ENCODE measurements at regions not wholly inside any gene's neighbourhood (a gene's known extent, or its start where the extent isn't known, plus 50 kb on each side); places are given as distances from the start of the nearest gene placed in this dataset.

DNA sequence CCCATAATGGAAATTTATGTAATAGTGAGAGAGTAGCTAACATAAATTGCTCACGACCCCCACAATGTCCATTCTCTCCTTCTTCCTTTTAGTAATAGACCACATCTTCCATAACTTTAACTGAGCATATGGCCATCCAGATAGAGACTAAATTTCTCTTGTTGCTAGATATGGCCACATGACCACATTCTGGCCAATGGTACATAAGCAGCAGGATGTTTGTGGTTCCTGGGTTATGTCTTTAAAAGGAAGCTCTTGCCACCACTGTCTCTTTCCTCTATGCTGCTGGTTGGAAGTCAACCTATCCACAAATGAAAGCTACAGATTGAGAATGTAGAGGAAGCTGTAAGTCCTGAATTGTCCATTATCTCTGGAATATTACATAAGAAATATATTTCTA is 59.7 kb upstream of the NPHP3 start:
- no peaks in the 10 kb centered on the region for H4K20me1 ChIP-seq (ENCODE audit: insufficient read depth, low read length, poor library complexity, severe bottlenecking)
- H2AFZ ChIP-seq (ENCODE audit: low read length) = no peak overlapping the region
- H3K4me2 ChIP-seq (ENCODE audit: low read depth, low read length, poor library complexity, severe bottlenecking) = no peak overlapping the region
- H3K9me2 ChIP-seq (replicated peaks; ENCODE audit: low read depth, low read length) = no peaks in the 10 kb centered on the region
- H3K27me3 ChIP-seq (ENCODE audit: insufficient read depth, low read length, poor library complexity, severe bottlenecking) = no peaks in the 10 kb centered on the region
- no peak overlapping the region for H3K9ac ChIP-seq (ENCODE audit: low read depth, low read length, poor library complexity, severe bottlenecking)
- no peaks in the 10 kb centered on the region for H3K36me3 ChIP-seq (ENCODE audit: insufficient read depth, low read length)
- no peaks in the 10 kb centered on the region for H3K79me2 ChIP-seq (ENCODE audit: insufficient read depth, low read length)
- no peak for TF ChIP-seq EZH2phosphoT487 (IDR thresholded peaks at IDR 0.05; ENCODE audit: borderline replicate concordance)
- TF ChIP-seq, protein P1, sequence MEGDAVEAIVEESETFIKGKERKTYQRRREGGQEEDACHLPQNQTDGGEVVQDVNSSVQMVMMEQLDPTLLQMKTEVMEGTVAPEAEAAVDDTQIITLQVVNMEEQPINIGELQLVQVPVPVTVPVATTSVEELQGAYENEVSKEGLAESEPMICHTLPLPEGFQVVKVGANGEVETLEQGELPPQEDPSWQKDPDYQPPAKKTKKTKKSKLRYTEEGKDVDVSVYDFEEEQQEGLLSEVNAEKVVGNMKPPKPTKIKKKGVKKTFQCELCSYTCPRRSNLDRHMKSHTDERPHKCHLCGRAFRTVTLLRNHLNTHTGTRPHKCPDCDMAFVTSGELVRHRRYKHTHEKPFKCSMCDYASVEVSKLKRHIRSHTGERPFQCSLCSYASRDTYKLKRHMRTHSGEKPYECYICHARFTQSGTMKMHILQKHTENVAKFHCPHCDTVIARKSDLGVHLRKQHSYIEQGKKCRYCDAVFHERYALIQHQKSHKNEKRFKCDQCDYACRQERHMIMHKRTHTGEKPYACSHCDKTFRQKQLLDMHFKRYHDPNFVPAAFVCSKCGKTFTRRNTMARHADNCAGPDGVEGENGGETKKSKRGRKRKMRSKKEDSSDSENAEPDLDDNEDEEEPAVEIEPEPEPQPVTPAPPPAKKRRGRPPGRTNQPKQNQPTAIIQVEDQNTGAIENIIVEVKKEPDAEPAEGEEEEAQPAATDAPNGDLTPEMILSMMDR (conservative IDR thresholded peaks at IDR 0.05; ENCODE audit: low read length) = no peak
- H3K9me3 ChIP-seq (ENCODE audit: insufficient read depth, low read depth, low read length) = no peaks in the 10 kb centered on the region
- no peaks in the 10 kb centered on the region for H3F3A ChIP-seq (ENCODE audit: low read depth)
- H3K4me3 ChIP-seq (ENCODE audit: low read length, poor library complexity, severe bottlenecking) = no peak overlapping the region
- H3K4me1 ChIP-seq (ENCODE audit: insufficient read depth, low read length, poor library complexity, severe bottlenecking) = peaks cover 7% of the 10 kb centered on the region

DNA sequence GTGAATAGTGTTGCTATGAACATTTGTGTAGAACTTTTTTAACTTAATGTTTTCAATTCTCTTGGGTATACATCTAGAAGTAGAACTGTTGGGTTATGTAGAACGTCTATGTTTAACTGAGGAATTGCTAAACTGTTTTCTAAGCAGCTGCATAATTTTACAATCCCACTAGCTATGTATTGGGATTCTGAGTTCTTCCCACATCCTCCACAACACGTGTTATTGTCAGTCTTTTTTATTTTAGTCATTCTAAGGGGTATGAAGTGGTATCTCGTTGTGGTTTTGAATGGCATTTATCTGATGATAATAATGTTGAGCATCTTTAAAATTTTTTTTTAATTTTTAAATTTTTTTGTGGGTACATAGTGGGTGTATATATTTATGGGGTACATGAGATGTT is 55.0 kb upstream of the NPHP3 start:
- H3K9me3 ChIP-seq (ENCODE audit: insufficient read depth, low read depth, low read length) = no peaks in the 10 kb centered on the region

DNA sequence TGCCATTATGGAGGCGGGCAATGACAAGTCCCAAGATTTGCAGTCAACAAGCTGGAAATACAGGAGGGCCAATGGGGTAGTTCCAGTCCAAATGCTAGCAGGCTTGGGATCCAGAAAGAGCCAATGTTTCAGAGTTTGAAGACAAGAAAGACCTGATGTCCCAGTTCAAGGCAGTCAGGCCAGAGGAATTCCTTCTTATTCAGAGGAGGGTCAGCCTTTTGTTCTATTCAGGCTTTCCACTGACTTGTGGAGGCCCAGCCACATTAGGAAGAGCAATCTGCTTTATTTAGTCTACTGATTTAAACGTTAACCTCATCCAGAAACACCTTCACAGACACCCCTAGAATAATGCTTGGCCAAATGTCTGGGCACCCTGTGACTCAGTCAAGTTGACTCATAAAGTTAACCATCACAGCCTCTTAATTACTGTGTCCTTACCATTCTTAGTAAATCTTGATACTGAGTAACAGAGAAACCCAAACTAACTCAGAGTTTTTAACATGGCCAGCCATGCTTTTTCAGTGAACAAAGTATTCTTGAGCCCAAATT is 50.9 kb upstream of the NPHP3 start:
- TF ChIP-seq, protein P1 (conservative IDR thresholded peaks at IDR 0.05; ENCODE audit: low read length) = no peak
- no peak for TF ChIP-seq EZH2phosphoT487 (IDR thresholded peaks at IDR 0.05; ENCODE audit: borderline replicate concordance)
- H3K4me3 ChIP-seq (ENCODE audit: low read length, poor library complexity, severe bottlenecking) = no peak overlapping the region

More for the DNA sequence above, 55.0 kb upstream of the NPHP3 start:
- no peak overlapping the region for H2AFZ ChIP-seq (ENCODE audit: low read length)
- no peaks in the 10 kb centered on the region for H3K36me3 ChIP-seq (ENCODE audit: insufficient read depth, low read length)
- no peaks in the 10 kb centered on the region for H3K4me1 ChIP-seq (ENCODE audit: insufficient read depth, low read length, poor library complexity, severe bottlenecking)
- no peaks in the 10 kb centered on the region for H3F3A ChIP-seq (ENCODE audit: low read depth)
- H3K79me2 ChIP-seq (ENCODE audit: insufficient read depth, low read length) = no peaks in the 10 kb centered on the region
- no peak overlapping the region for H3K4me2 ChIP-seq (ENCODE audit: low read depth, low read length, poor library complexity, severe bottlenecking)
- H3K27me3 ChIP-seq (ENCODE audit: insufficient read depth, low read length, poor library complexity, severe bottlenecking) = no peaks in the 10 kb centered on the region
- no peak overlapping the region for H3K9ac ChIP-seq (ENCODE audit: low read depth, low read length, poor library complexity, severe bottlenecking)
- H4K20me1 ChIP-seq (ENCODE audit: insufficient read depth, low read length, poor library complexity, severe bottlenecking) = no peaks in the 10 kb centered on the region
- H3K4me3 ChIP-seq (ENCODE audit: low read length, poor library complexity, severe bottlenecking) = no peak overlapping the region
- H3K9me2 ChIP-seq (replicated peaks; ENCODE audit: low read depth, low read length) = no peaks in the 10 kb centered on the region
- TF ChIP-seq, protein P1 (conservative IDR thresholded peaks at IDR 0.05; ENCODE audit: low read length) = no peak
- TF ChIP-seq EZH2phosphoT487 (IDR thresholded peaks at IDR 0.05; ENCODE audit: borderline replicate concordance) = no peak

More for the DNA sequence above, 50.9 kb upstream of the NPHP3 start:
- Histone ChIP-seq H3K4me2 (ENCODE audit: low read depth, low read length, poor library complexity, severe bottlenecking) (no peak overlapping the region), H2AFZ (ENCODE audit: low read length) (no peak overlapping the region), H3F3A (ENCODE audit: low read depth) (no peaks in the 10 kb centered on the region), H3K9me3 (ENCODE audit: insufficient read depth, low read depth, low read length) (no peaks in the 10 kb centered on the region), H3K79me2 (ENCODE audit: insufficient read depth, low read length) (no peaks in the 10 kb centered on the region), H3K27me3 (ENCODE audit: insufficient read depth, low read length, poor library complexity, severe bottlenecking) (no peaks in the 10 kb centered on the region), H4K20me1 (ENCODE audit: insufficient read depth, low read length, poor library complexity, severe bottlenecking) (no peaks in the 10 kb centered on the region), H3K4me1 (ENCODE audit: insufficient read depth, low read length, poor library complexity, severe bottlenecking) (no peaks in the 10 kb centered on the region), H3K9ac (ENCODE audit: low read depth, low read length, poor library complexity, severe bottlenecking) (no peak overlapping the region), H3K9me2 (replicated peaks; ENCODE audit: low read depth, low read length) (no peaks in the 10 kb centered on the region), H3K36me3 (ENCODE audit: insufficient read depth, low read length) (no peaks in the 10 kb centered on the region)
